Astrocyte of the hippocampus (primary cell): ENCODE measurements at regions not wholly inside any gene's neighbourhood (a gene's known extent, or its start where the extent isn't known, plus 50 kb on each side); places are given as distances from the start of the nearest gene placed in this dataset.

Experiments
- DNase-seq: peaks from one replicate; pipeline ENCODE4 v3.0.0; 2011; ENCODE audit warnings: low read depth, low spot score

DNA sequence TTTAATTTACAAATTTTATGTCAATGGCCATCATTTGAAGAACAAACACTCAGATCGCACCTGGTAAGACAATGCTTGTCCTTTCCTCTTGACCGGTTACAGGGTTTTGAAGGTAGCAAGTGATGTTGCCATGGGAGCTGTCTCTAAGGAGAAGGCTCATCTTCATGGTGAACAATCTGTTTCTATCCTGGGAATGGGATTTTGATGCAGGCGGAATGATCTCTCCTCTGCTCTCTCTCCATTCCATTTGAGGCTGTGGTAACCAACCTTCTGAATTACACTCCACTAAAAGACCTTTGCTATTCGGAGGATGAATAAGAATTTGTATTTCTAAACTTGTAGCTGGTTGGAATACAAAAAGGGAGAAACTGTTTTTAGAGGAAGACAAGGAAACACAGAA is 57.9 kb upstream of the SLC5A9 start:
- DNase-seq = no peak

DNA sequence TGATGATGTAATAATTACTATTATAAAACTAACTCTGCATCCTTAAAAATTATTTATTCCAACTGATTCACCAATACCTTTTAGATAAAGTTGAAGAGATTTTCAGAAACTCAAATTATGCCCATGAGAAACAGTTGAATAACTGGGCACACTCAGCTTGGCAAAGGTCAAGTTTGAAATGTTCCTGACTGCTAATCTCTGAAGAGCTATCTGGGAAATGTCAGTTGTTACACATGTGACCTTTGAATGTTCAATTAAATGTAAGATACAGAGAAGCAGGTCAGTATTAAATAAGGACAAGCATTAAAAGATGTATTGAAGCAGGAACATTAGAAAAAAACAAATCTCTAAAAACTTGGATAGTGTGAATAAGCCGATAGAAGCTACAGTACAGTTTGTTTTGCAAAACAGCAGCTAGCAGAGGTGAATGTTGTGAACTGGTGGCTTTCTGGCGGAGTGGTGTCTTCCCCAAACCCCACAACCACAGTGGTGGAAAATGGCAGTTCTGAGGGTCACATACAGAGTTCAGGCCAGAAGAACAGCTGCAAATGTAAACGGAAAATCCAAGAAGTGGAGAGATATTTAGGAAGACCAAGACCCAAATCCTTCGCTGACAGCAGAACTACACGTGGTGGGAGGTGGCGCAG is 61.9 kb upstream of the SLC5A9 start:
- DNase-seq = no peak

DNA sequence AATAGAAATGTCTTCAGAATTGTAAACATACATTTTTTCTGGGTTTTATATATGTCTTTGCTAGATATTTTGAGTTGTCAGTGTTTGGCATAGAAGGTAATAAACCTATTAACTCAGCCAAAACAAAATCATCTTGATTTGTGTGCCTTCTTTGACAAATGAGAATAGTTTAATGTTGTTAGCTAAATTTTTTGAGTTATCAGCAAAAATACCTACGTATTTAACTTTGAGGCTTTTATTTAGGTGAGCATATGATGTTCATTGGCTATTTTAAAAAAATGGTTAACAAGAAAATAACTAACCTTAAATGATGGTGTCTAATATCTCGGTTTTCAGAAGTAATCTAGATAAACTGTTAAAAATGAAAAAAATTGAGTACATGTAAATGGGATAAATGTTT is 83.2 kb upstream of the SLC5A9 start:
- no peak for DNase-seq

DNA sequence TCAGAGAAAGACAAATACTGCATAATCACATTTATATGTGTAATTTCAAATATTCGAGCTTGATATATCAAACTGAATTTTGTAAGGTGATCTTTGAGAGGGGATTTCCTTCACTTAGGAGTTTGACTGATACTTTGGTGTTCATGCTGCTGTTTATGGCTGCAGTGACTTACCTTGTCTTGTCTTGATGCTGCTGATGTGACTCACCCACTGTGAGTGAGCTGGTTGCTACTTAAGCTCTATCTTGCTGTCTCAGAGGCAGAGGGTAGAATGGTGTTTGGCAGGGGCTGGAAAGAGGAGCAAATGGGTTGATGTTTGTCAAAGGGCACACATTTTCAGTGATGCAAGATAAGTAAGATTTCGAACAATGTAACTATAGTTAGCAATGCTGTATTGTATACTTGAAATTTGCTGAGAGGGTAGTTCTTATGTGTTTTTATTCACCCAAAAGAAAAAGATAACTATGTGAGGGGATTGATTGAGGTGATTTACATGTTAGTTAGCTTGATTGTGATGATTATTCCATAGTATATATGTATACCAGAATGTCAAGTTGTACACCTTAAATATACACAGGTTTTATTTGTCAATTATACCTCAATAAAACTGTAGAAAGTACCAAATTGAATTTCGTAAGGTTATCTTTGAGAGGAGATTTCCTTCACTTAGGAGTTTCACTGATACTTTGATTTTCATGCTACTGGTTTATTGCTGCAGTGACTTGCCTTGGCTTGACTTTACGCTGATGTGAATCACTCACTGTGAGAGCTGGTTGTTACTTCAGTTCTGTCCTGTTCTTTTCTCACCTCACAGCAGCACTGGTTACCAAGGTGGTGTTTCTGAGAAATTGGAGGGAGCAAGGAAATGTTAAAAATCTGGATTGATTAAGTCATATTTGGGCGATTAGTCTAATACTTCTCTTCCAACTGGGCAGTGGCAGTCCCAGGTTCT is 94.5 kb upstream of the SLC5A9 start:
- no peak for DNase-seq

DNA sequence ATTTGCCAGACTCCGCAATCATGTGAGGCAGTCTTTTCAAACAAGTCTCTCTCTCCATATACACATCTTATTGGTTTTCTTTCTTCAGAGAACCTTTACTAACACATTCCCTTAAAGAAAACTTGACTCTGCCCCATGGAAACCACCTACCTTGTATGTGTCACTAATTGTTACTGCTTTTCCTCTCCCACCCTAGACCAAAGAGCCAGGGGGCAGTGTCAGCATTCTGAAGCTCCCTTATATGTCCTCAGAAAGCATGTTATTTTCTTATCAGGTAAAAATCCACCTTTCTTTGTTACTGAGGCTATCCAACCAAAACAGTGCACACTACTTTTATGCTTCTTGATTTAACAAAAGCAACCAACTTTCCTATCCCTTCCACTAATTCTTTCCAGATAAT is 98.9 kb upstream of the SLC5A9 start:
- no peak for DNase-seq

DNA sequence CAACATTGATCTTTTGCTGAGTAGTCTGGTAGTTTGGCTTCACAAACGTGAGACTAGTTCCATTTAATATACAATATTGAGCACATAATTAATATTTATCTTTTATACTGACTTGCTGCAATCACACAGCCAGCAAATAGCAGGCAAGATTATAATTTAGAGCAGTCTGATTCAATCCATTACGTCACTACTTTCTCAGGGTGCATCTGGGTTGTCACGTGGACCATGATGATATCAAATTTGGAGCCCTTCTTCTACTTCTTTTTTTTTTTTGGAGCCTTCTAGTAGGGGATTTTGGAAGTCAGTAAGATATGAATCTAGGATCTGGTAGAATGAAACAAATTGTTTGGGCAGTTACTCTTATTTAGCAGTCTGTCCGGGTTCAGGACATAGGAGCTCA is 100.6 kb upstream of the SLC5A9 start:
- DNase-seq = no peak

DNA sequence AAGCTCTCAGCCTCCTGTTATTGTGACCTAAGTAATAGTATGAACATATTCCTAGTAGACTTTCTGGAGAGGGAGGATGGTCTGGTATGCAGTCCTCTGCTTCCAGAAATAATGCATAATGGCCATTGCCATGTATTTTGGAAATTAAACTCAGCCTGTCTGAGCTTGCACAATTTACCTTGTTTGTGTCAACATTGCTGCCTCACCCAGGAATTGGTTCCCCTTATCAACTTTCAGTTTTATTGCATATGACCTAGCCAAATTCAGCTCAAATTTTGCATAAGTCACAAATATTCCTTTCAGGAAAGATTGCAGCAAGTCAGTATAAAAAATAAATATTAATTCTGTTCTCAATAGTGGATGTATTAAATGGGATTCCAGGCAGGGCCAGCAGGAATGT is 101.9 kb upstream of the SLC5A9 start:
- DNase-seq = no peak

DNA sequence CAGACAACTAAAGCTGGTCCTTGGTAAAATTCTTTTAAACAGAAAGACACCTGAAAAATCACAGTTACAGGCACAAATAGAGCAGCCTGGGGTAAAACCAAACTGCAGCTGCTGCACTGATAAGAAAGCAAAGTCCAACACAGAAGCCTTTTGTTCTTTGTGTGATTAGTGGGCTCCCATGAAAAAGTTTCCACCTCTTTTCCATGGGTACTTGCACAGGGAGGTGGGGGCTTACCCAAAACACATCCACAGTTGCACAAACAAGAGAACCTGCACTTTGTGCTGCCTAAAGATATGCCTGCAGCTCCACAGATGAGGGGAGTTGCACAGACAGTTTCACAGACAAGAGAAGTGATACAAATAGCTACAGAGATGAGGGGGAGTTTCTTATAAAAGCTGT is 106.7 kb upstream of the SLC5A9 start:
- DNase-seq = no peak

DNA sequence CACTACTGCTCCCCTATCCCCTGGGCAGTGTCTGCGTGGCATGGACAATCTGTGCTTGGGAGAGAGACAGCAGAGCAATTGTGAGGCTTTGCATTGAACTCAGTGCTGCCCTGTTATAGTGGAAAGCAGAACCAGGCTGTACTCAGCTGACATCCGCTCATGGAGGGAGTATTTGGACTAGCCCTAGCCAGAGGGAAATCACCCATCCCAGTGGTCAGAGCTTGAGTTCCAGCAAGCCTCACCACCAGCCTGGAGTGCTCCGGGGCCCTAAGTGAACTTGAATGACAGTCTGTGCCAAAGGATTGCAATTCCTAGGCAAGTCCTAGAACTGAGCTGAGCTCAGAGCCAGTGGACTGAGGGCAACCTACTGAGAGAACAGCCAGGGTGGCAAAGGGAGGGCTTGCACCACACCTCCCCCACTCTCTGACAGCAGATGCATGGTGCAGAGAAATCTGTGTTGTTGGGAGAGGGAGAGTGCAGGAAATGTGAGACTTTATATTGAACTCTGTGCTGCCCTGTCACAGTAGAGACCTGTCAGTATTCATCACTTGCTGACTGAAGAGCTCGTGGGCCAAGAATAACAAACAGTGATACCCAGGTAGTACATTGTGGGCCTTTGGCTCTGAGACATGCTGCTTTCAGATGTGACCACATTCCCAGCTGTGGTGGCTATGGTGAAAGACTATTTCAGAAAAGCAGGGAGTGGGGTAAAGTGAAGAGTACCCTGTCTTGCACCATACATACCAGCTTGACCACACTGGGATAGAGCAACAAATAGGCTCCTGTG is 107.7 kb upstream of the SLC5A9 start:
- peak; percentile 7 for DNase-seq

DNA sequence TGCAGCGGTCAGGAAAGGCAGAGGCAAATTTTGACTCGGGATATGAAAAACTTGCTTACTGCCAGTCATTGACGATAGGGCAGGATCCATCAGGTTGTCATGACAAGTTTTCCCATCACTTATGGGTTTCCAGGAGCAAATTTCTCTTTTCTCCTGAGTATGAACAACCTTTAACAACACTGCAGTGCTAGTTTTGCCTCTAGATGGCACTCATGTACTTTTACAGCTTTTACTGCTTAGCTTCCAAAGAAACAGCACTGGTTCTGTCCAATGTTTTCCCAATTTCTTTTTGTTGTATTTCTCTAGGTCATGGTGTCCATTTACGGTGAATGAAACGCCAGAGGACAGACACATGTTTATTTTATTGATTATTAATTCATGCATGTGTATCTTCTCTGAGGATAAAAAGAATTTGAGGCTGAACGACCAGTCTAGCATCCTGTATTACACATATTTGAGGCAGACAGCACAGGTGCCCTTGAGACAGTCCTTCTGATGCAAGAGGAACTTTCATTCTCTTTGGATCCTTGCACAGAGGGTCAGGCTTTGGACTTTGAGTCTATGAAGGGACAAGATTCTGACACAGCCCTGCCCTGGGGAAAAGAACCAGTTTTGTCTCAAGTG is 112.3 kb upstream of the TRABD2B start:
- peak; percentile 74 for DNase-seq

DNA sequence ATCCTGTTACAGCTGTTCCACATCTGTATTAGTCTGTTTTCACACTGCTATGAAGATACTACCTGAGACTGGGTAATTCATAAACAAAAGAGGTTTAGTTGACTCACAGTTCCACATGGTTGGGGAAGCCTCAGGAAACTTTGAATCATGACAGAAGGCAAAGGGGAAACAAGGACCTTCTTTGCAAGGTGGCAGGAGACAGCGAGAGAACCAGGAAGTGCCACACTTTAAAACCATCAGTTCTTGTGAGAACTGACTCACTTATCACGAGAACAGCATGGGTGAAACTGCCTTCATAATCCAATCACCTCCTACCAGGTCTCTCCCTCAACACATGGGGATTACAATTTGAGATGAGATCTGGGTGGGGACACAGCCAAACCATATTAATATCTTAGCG is 110.3 kb upstream of the TRABD2B start:
- DNase-seq = no peak

DNA sequence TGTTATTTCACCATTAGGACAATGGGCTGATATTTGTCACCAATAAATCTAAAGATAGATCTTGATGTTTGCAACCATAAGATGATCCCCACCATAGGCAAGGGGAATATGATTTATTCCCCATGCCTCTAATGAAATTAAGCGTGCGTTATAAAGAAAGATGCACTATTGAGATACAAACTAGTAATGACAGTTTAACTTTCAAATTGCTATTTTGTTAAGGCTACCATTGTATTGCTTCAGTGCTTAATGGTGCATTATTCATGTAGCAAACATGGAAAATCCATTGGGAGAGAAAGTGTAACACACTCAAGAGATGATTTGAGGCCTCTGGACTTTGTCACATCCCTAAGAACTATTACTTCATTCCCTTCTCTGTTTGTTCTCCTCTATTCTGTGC is 108.9 kb upstream of the TRABD2B start:
- no peak for DNase-seq

DNA sequence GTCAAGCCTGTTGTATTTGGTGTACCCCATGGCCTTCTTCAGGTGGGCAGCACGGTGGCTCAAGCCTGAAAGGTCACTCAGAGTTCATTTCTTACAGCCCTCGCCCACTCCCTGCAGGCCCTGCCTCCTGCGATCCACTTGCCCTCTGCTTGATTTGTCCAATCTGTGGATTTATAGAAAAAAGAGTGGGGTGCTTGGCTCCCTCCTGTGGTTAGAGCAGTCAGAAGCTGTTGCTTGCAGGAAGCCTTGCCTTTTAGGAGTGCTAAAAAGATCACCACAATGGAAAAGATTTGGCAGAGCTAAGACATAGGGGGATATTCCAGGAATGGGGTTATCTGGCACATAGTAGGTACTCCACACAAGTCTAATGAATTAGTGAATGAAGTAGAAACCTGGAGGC is 108.0 kb upstream of the TRABD2B start:
- DNase-seq = no peak

DNA sequence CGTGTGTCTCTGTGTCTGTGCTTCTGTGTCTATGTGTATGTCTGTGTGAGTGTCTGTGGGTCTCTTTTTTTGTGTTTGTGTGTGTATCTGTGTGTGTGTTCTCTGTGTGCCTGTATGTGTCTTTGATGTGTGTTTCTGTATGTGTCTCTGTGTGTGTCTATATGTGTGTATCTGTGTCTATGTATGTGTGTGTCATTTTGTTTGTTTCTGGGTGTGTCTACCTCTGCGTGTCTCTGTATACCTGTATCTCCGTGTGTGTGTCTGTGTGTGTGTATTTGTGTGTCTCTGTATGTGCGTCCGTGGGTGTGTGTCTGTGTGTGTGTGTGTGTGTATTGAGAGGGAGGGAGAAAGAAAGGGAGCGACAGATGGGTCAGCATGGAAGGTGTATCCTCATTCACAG is 106.3 kb upstream of the TRABD2B start:
- DNase-seq = no peak

DNA sequence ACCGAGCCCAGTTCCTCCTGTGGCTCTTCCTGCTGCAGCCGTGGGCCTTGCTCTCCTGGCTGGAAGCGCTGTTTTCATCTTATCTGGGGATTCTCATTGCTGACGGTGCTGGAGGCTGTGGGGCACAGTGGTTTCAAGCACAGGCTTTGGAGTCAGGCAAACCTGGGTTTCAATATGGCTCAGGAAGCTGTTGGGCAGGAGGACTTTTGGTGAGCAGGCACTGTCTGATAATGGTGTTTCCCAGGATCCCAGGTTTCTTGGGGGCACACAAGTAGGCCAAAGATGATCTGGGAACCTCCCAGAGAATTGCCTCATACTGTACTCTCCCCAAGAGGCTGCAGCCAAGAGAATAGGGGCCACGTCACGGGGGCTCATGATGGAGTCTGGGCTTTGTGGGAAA is 105.6 kb upstream of the TRABD2B start:
- no peak for DNase-seq

DNA sequence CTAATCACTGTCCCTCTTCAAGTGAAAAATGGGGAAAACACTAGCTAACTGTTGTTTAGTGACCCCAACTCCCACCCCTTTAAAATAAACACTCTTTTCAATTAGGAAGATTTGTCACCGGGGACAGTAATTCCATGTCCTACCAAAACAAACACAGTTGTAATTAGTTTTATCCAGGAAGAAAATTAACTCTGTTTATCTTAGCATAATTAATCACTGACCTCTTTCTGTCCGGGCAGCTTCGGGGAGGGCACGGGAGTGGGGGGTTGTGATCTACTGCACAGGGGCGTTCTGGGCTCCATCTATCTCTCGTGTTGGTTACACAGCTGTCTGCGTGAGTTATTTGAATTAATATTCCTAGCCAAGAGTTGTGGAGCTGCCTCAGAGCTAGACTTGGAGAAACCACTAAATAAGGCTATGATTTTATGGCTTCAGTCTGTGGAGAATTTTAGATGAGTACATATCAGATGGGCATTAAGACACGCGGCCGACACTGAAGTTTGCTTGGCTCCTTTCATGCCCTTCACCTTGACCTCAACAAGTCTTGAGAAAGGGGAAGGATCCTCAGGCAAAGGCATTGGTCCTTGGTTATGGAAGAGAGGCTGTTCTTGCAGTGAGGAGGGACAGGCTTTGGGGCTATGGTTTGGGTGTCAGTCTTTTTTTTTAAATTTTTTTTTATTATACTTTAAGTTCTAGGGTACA is 102.0 kb upstream of the TRABD2B start:
- no peak for DNase-seq

DNA sequence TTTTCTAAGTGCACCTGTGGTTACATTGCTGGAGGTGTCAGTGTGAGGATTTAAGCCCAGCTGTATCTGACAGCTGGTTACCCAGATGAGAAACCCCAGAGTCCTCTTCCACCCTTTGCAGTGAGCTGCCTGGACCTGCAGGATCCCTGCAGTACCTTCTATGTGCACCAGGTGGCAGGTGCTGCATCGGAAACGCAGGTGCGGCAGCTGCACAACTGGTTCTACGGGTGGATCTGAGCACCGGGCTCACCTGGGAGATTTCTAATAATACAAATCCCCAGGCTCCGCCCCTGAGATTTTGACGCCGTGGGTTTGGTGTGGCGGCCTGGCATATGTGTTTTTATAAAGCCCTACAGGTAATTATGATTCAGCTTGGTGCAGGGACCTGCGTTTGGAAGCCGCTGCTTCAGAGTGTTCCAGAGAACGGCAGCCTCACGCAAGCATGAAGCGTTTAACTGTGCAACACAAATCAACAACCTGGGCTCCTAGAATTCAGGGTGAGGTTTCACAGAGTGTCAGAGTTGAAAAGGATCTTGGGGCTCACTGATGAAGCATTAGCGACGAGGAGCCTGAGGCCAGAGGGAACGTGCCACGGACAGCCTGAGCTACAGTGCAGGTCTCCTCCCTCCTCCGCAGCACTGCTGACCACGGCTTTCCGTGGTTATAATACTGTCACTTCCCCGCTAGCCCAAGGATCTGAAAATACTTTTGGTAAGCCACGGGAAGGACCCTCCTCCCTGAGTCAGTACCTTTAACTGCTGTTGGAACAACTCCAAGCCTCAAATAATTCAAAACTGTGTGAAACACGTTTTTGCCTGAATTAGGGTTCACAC is 96.7 kb upstream of the TRABD2B start:
- DNase-seq = peak; percentile 76

DNA sequence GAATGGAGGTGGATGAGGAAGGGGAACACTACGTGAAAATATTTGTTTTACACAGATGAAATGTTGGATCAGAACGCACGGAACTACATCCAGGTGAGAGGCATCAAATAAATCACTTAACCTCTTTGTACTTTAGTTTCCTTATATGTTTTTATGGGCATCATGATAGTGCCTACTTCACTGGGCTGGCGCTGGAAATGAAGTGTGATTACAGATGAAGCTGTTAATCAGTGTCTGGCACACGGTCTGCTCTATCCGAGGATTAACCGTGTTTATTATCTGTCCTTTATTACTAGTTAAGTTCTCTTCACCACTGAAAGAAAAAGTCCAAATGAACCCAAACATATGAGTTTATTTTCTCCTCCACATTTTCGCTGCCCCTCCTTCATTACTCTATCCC is 96.0 kb upstream of the TRABD2B start:
- no peak for DNase-seq

DNA sequence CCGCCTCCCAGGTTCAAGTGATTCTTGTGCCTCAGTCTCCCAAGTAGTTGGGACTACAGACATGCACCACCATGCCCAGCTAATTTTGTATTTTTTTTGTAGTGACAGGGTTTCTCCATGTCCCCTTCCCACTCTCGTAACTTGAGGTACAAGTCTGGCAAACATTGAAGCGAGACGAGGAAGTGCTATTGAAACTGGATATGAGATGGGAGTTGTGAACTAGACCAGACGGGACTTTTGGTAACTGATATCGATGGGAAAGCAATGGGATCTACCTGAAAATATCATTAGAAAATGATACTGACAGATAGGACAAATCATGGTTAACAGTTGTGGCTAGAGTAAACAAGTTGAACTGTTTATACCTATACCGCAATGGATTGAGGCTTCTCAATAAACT is 95.2 kb upstream of the TRABD2B start:
- DNase-seq = no peak

DNA sequence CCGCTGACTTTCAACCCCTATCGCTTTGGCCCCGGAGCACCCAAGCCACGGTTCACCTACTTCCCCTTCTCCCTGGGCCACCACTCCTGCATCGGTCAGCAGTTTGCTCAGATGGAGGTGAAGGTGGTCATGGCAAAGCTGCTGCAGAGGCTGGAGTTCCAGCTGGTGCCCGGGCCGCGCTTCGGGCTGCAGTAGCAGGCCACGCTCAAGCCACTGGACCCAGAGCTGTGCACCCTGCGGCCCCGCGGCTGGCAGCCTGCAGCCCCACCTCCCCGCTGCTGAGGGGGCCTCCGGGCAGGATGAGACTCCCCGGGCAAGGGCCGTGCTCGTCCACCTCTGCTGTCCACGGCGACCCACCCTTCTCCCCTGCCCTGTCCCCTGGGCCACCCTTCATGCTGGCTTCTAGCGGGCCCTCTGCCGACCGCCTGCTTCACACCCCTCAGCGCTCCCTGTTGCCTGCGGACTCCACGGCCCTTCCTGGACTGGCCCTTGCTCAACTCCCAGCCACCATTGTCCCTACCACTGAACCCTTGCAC is 92.2 kb upstream of the TRABD2B start:
- no peak for DNase-seq
